SK-N-SH treated with all-trans-retinoic acid at 6 μM for 48 hours (cell line): ENCODE measurements at regions not wholly inside any gene's neighbourhood (a gene's known extent, or its start where the extent isn't known, plus 50 kb on each side); places are given as distances from the start of the nearest gene placed in this dataset.

Experiments used
- ATAC-seq: fragments of 200-7000 bp; cut with Tn5 transposase; 3 replicates; pipeline ENCODE4 v1.9.1; 2020; ENCODE audit warnings: mild to moderate bottlenecking, moderate library complexity
- ARNTL ChIP-seq: fragments of 450-650 bp; formaldehyde crosslinking; IDR thresholded peaks from 2 replicates; pipeline ENCODE4 v1.5.0; 2020; ENCODE audit warnings: low read depth, mild to moderate bottlenecking, moderate library complexity, borderline replicate concordance
- BACH2 ChIP-seq: fragments of 250-450 bp; sonication (Bioruptor Pico); IDR thresholded peaks from 2 replicates; pipeline ENCODE4 v1.9.0; 2021; ENCODE audit warnings: mild to moderate bottlenecking, borderline replicate concordance
- CREB5 ChIP-seq: fragments of 250-450 bp; sonication (Bioruptor Pico); IDR thresholded peaks from 2 replicates; pipeline ENCODE4 v1.5.1; 2020; ENCODE audit warnings: low read depth, mild to moderate bottlenecking, moderate library complexity
- CSRNP3 ChIP-seq: fragments of 250-450 bp; sonication (Bioruptor Pico); IDR thresholded peaks from 2 replicates; pipeline ENCODE4 v1.5.1; 2021; ENCODE audit warnings: mild to moderate bottlenecking, moderate library complexity
- ESRRG ChIP-seq: fragments of 250-450 bp; sonication (Bioruptor Pico); IDR thresholded peaks from 2 replicates; pipeline ENCODE4 v1.6.1; 2021; ENCODE audit warnings: mild to moderate bottlenecking
- GLIS3 ChIP-seq: fragments of 250-450 bp; sonication (Bioruptor Pico); IDR thresholded peaks from 2 replicates; pipeline ENCODE4 v1.5.0; 2020; ENCODE audit warnings: mild to moderate bottlenecking, moderate library complexity
- ISL1 ChIP-seq: fragments of 250-450 bp; sonication (Bioruptor Pico); IDR thresholded peaks from 2 replicates; pipeline ENCODE4 v2.1.2; 2022; ENCODE audit warnings: mild to moderate bottlenecking, moderate library complexity
- OSR1 ChIP-seq: fragments of 250-450 bp; sonication (Bioruptor Pico); IDR thresholded peaks from 2 replicates; pipeline ENCODE4 v1.8.0; 2022; ENCODE audit warnings: moderate library complexity, mild to moderate bottlenecking, inconsistent platforms
- PPARA ChIP-seq: fragments of 250-450 bp; sonication (Bioruptor Pico); IDR thresholded peaks from 2 replicates; pipeline ENCODE4 v1.5.0; 2020; ENCODE audit warnings: mild to moderate bottlenecking, borderline replicate concordance
- RARB ChIP-seq: fragments of 250-450 bp; sonication (Bioruptor Pico); IDR thresholded peaks from 2 replicates; pipeline ENCODE4 v1.8.0; 2021; ENCODE audit warnings: mild to moderate bottlenecking, moderate library complexity
- SNAI2 ChIP-seq: fragments of 250-450 bp; sonication (Bioruptor Pico); IDR thresholded peaks from 2 replicates; pipeline ENCODE4 v1.5.0; 2020; ENCODE audit warnings: mild to moderate bottlenecking, moderate library complexity
- TCF4 ChIP-seq: fragments of 250-450 bp; sonication (Bioruptor Pico); IDR thresholded peaks from 2 replicates; pipeline ENCODE4 v1.8.0; 2021; ENCODE audit warnings: mild to moderate bottlenecking, moderate library complexity, borderline replicate concordance
- TOX ChIP-seq: fragments of 250-450 bp; sonication (Bioruptor Pico); IDR thresholded peaks from 2 replicates; pipeline ENCODE4 v1.8.0; 2021; ENCODE audit warnings: mild to moderate bottlenecking, moderate library complexity, borderline replicate concordance
- ZC3H10 ChIP-seq: fragments of 250-450 bp; sonication (Bioruptor Pico); IDR thresholded peaks from 2 replicates; pipeline ENCODE4 v1.5.1; 2021; ENCODE audit warnings: mild to moderate bottlenecking, moderate library complexity
- ZFP3 ChIP-seq: fragments of 250-450 bp; sonication (Bioruptor Pico); IDR thresholded peaks from 2 replicates; pipeline ENCODE4 v1.5.0; 2020; ENCODE audit warnings: mild to moderate bottlenecking, moderate library complexity
- ZNF565 ChIP-seq: fragments of 450-650 bp; formaldehyde crosslinking; conservative IDR thresholded peaks from 2 replicates; pipeline ENCODE4 v1.5.0; 2020; ENCODE audit warnings: low read depth, mild to moderate bottlenecking, moderate library complexity
- ZNF70 ChIP-seq: fragments of 450-650 bp; formaldehyde crosslinking; IDR thresholded peaks from 2 replicates; pipeline ENCODE4 v1.5.0; 2020; ENCODE audit warnings: mild to moderate bottlenecking, moderate library complexity
- ZNF8 ChIP-seq: fragments of 450-650 bp; formaldehyde crosslinking; IDR thresholded peaks from 2 replicates; pipeline ENCODE4 v1.5.0; 2020; ENCODE audit warnings: mild to moderate bottlenecking, moderate library complexity
- TF ChIP-seq, protein P1 (sequence below): fragments of 250-450 bp; sonication (Bioruptor Pico); IDR thresholded peaks from 2 replicates; pipeline ENCODE4 v1.8.0; 2020; ENCODE audit warnings: mild to moderate bottlenecking, moderate library complexity, borderline replicate concordance
- TF ChIP-seq, protein P2 (sequence below): fragments of 250-450 bp; sonication (Bioruptor Pico); IDR thresholded peaks from 2 replicates; pipeline ENCODE4 v1.8.0; 2021; ENCODE audit warnings: low read depth, mild to moderate bottlenecking, moderate library complexity, borderline replicate concordance
- TF ChIP-seq, protein P3 (sequence below): fragments of 250-450 bp; sonication (Bioruptor Pico); IDR thresholded peaks from 2 replicates; pipeline ENCODE4 v1.5.0; 2020; ENCODE audit warnings: mild to moderate bottlenecking, moderate library complexity

GRCh38 chr15:85934691-85935090, 140.0 kb upstream of the KLHL25 start:
- ATAC-seq = no peak
- TF ChIP-seq GLIS3 = no peak
- TF ChIP-seq CSRNP3 (CRISPR knock-in tag) = no peak
- no peak for TF ChIP-seq ESRRG (CRISPR knock-in tag)
- TF ChIP-seq, protein P1, sequence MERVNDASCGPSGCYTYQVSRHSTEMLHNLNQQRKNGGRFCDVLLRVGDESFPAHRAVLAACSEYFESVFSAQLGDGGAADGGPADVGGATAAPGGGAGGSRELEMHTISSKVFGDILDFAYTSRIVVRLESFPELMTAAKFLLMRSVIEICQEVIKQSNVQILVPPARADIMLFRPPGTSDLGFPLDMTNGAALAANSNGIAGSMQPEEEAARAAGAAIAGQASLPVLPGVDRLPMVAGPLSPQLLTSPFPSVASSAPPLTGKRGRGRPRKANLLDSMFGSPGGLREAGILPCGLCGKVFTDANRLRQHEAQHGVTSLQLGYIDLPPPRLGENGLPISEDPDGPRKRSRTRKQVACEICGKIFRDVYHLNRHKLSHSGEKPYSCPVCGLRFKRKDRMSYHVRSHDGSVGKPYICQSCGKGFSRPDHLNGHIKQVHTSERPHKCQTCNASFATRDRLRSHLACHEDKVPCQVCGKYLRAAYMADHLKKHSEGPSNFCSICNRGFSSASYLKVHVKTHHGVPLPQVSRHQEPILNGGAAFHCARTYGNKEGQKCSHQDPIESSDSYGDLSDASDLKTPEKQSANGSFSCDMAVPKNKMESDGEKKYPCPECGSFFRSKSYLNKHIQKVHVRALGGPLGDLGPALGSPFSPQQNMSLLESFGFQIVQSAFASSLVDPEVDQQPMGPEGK (CRISPR knock-in tag) = no peak
- TF ChIP-seq SNAI2 = no peak
- TF ChIP-seq, protein P2, sequence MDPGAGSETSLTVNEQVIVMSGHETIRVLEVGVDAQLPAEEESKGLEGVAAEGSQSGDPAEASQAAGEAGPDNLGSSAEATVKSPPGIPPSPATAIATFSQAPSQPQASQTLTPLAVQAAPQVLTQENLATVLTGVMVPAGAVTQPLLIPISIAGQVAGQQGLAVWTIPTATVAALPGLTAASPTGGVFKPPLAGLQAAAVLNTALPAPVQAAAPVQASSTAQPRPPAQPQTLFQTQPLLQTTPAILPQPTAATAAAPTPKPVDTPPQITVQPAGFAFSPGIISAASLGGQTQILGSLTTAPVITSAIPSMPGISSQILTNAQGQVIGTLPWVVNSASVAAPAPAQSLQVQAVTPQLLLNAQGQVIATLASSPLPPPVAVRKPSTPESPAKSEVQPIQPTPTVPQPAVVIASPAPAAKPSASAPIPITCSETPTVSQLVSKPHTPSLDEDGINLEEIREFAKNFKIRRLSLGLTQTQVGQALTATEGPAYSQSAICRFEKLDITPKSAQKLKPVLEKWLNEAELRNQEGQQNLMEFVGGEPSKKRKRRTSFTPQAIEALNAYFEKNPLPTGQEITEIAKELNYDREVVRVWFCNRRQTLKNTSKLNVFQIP (CRISPR knock-in tag) = no peak
- TF ChIP-seq ZFP3 (CRISPR knock-in tag) = no peak
- no peak for TF ChIP-seq TCF4 (CRISPR knock-in tag)
- no peak for TF ChIP-seq ZNF565
- TF ChIP-seq ZC3H10 (CRISPR knock-in tag) = no peak
- TF ChIP-seq TOX (CRISPR knock-in tag) = no peak
- TF ChIP-seq RARB = no peak
- TF ChIP-seq, protein P3, sequence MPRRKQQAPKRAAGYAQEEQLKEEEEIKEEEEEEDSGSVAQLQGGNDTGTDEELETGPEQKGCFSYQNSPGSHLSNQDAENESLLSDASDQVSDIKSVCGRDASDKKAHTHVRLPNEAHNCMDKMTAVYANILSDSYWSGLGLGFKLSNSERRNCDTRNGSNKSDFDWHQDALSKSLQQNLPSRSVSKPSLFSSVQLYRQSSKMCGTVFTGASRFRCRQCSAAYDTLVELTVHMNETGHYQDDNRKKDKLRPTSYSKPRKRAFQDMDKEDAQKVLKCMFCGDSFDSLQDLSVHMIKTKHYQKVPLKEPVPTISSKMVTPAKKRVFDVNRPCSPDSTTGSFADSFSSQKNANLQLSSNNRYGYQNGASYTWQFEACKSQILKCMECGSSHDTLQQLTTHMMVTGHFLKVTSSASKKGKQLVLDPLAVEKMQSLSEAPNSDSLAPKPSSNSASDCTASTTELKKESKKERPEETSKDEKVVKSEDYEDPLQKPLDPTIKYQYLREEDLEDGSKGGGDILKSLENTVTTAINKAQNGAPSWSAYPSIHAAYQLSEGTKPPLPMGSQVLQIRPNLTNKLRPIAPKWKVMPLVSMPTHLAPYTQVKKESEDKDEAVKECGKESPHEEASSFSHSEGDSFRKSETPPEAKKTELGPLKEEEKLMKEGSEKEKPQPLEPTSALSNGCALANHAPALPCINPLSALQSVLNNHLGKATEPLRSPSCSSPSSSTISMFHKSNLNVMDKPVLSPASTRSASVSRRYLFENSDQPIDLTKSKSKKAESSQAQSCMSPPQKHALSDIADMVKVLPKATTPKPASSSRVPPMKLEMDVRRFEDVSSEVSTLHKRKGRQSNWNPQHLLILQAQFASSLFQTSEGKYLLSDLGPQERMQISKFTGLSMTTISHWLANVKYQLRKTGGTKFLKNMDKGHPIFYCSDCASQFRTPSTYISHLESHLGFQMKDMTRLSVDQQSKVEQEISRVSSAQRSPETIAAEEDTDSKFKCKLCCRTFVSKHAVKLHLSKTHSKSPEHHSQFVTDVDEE (CRISPR knock-in tag) = no peak
- no peak for TF ChIP-seq BACH2 (CRISPR knock-in tag)
- no peak for TF ChIP-seq ZNF8 (CRISPR knock-in tag)
- TF ChIP-seq OSR1 (CRISPR knock-in tag) = no peak
- TF ChIP-seq ISL1 (CRISPR knock-in tag) = no peak
- no peak for TF ChIP-seq CREB5
- TF ChIP-seq ARNTL (CRISPR knock-in tag) = no peak
- TF ChIP-seq ZNF70 (CRISPR knock-in tag) = no peak

GRCh38 chr15:85935182-85935581, 140.5 kb upstream of the KLHL25 start:
- no peak for TF ChIP-seq ESRRG (CRISPR knock-in tag)
- no peak for TF ChIP-seq CREB5
- TF ChIP-seq BACH2 (CRISPR knock-in tag) = no peak
- no peak for TF ChIP-seq OSR1 (CRISPR knock-in tag)
- TF ChIP-seq ZC3H10 (CRISPR knock-in tag) = no peak
- TF ChIP-seq ZFP3 (CRISPR knock-in tag) = no peak
- TF ChIP-seq ZNF70 (CRISPR knock-in tag) = no peak
- TF ChIP-seq TOX (CRISPR knock-in tag) = no peak
- no peak for TF ChIP-seq TCF4 (CRISPR knock-in tag)
- TF ChIP-seq ISL1 (CRISPR knock-in tag) = no peak
- TF ChIP-seq RARB = no peak
- no peak for TF ChIP-seq ARNTL (CRISPR knock-in tag)
- TF ChIP-seq, protein P2 (CRISPR knock-in tag) = no peak
- no peak for TF ChIP-seq PPARA
- no peak for ATAC-seq
